Colon (tissue), 2 donors: ENCODE measurements at regions not wholly inside any gene's neighbourhood (a gene's known extent, or its start where the extent isn't known, plus 50 kb on each side); places are given as distances from the start of the nearest gene placed in this dataset.
A peak's percentile ranks its signal among the peaks of the same experiment; 100 is the strongest.

Experiments used
- FAIRE-seq: peaks from 2 replicates; lab custom pipeline; 2012; peaks lifted over from hg19 to GRCh38; lab: Jason Lieb, UNC
- donor health status: control.
- donor health status: control.

- FAIRE-seq = no peak
Observed at GRCh38 chr5:20113931-20114330, 125.9 kb upstream of the CDH18 start.

GRCh38 chr5:20113031-20113715 is 125.2 kb upstream of the CDH18 start:
- no peak for FAIRE-seq

DNA sequence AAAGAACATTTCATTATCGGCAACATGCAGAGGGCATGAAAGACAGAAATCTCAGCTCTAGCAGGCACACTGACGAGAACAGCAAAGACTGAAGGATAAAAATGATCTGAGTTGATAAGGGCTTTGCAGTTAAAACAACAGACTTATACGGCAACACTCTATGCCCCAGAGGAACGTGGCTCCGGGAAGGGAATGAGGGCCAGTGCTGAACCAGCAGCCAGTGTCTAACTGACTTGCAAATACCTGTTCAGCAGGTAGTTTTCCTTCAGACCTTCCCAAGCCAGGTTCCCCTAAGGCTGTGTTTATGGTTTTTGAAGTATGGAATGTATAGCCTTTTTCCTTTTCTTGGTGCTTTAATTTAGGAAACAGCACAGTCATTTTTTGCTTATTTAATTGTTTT is 121.3 kb upstream of the CDH18 start:
- FAIRE-seq = no peak

- no peak for FAIRE-seq
Observed at GRCh38 chr5:20105915-20106314, 117.9 kb upstream of the CDH18 start.

DNA sequence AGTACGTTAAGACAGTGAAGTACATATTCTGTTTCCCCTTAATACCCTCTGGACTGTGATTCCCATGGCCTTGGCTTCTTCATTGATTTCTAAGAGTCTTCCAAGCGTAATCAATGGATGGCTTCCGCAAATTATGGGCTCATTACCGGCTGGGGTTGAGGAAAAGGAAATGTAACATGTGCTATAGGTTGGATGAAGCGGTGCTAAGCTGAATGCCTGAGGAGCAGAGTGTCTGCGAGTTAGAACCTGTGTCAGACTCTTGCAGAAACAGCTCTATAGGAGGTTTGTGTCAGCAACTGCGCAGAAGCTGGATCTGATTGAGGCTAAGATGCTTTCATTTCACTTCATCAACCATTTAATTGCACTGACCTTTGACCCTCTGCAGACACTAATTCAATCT is 114.3 kb upstream of the CDH18 start:
- no peak for FAIRE-seq

GRCh38 chr5:20098694-20099093 is 110.7 kb upstream of the CDH18 start:
- FAIRE-seq = peak; percentile 5

DNA sequence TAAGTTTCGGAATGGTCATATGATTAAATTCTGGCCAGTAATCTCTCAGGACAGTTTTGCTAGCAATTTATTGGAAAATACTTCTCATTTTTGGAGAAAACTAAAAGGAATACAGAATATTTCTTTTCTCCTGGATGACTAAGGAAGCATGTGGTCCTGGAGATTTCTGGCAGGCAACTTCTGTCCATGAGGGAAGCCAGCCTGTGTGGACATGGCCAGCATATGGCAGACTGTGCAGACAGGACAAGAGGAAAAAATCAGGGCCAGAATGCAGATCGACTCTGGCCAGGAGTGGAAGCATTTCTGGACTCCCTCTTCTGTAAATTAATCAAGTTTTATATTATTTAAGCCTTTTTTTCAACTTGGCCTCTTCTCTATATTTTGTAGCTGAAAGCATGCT is 100.4 kb upstream of the CDH18 start:
- FAIRE-seq = no peak

DNA sequence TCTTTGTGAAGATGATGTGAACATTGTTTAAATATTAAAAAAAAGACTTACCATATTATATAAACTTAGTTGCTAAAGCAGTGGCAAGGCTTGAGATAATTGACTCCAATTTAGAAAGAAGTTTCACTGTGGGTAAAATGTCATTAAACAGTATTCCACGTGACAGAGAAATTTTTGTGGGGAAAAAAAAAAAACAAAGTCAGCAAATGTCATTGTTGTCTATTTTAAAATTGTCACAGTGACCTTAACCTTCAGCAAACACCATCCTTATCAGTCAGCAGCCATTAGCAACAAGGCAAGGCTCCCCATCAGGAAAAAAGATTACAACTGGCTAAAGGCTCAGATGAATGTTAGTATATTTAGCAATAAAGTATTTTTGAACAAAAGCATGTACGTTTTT is 99.3 kb upstream of the CDH18 start:
- FAIRE-seq = no peak

- FAIRE-seq = no peak
Observed at GRCh38 chr5:20077186-20077585, 89.2 kb upstream of the CDH18 start.

DNA sequence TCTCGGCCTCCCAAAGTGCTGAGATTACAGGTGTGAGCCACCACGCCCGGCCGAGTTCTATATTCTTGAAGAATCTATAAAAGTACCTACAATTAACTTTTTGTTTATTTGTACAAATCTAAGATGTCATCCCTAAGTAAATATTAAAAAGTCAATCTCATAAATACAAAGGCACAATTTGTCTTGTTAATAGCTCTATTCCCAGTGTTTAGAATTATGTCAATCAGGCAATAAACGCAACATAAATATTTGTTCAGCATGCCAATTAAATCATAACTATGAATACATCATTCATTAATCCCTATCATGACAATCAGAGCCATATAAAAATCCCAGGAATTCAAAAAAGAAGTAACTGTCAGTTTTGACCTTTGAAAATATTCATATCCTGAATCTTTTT is 68.9 kb upstream of the CDH18 start:
- FAIRE-seq = no peak

- FAIRE-seq = no peak
Observed at GRCh38 chr5:20055301-20055700, 67.3 kb upstream of the CDH18 start.

- FAIRE-seq = no peak
Observed at GRCh38 chr5:20050262-20050661, 62.3 kb upstream of the CDH18 start.

DNA sequence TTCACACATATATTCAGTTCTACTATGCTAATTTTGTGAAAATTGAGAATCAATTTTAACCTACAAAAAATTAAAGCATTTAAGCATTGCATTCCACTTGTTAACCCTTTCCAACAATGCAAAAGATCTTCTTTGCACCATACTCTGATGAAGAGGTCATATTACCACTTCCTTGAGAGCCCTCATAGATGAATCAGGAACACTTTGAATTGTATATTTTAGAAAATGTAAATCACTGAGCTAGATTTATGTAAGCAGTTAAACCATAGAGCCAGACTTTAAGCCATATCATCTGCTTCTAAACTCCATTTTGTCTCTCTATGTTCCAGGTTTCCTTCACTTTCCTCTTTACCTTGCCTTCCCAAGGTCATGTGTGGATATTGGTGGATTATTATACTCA is 56.5 kb upstream of the CDH18 start:
- no peak for FAIRE-seq

DNA sequence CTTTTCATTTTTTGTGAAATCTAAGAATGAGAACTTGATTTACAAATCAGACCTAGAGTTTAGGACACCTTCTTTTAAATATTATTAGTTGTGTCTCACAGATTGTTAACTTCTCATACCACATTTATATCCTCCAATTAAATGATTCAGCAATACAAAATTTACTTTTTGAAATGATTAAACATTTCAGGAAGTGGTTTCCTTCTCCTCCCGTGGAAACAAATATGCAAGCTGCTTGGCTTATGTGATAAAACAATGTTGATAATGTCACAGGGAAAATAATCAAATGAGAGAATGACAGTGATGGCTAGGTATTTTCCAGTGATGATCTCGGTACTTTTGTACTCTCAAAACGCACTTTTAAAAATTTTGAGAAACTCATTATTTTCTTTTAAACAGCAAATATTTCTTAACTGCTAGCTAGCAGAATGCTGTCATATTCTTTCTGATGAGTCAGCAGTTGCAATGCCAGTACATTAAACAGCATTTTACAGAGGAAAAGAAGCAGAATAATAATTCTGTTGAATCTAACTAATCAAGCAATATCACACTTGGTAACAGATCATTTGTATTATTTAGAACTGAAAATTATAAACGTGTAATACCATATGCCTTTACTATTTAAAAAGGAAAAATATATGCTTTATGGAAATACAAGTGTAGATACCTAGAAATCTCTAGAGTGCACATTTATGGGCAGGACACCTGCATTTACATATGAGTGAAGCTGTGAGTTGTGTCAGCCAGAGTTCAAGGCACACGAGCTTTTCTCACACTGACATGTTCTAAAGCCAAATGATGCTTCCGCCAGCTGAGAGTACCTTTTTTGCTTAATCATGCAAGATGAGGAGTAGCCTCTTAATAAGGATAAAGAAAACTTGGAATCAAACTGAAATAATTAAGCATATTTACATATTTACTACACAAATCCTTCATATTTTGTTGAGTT is 53.6 kb upstream of the CDH18 start:
- FAIRE-seq = no peak

DNA sequence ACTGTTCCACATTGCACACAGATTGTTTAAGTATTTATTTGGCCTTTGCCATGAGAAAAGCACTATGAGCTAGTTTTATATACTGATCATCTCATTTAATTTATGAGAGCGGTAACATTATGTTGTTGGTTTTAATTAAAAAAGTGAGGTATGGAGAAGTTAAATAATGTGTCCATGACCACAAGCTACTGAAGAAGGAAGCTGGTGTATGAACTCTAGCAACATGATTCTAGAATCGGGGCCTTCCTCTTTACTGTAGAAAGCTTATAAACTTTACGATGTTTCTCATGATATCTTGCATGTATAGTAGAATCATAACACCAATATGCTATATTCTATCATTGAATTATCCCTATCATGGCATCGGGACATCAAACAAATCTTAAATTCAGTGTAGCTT is 52.9 kb upstream of the CDH18 start:
- FAIRE-seq = no peak
